Endothelial cell of umbilical vein (primary cell): ENCODE measurements at regions not wholly inside any gene's neighbourhood (a gene's known extent, or its start where the extent isn't known, plus 50 kb on each side); places are given as distances from the start of the nearest gene placed in this dataset.

Experiments used
- BruUV-seq: library from RNA; stranded (reverse); fragments of 400-500 nt; replicated peaks from 2 replicates; lab custom pipeline; 2021; lab: Mats Ljungman, UMichigan
- CTCF ChIA-PET: fragments of 300-600, 350-600 bp; sonication (Branson Sonifier 250); formaldehyde crosslinking; loops from one replicate; lab custom pipeline; 2021; ENCODE audit warnings: antibody characterized with exemption, inconsistent platforms; lab: Charles Lee
- POLR2A ChIA-PET: fragments of 300-600, 350-600 bp; sonication (Branson Sonifier 250); formaldehyde crosslinking; loops from one replicate; lab custom pipeline; 2021; ENCODE audit warnings: antibody characterized with exemption, inconsistent platforms; lab: Charles Lee
- DNase-seq: peaks from one replicate; pipeline ENCODE4 v3.0.0-alpha.2; 2011; ENCODE audit warnings: low read depth, low spot score
- FAIRE-seq: peaks from 2 replicates; lab custom pipeline; 2011; peaks lifted over from hg19 to GRCh38; lab: Jason Lieb, UNC
- H2AFZ ChIP-seq: 2 replicates; pipeline ENCODE4 v1.6.0; 2012; ENCODE audit warnings: low read depth, low read length, control low read depth, inconsistent platforms
- H3K27ac ChIP-seq: 2 replicates; pipeline ENCODE4 v1.5.1; 2011; ENCODE audit warnings: low read depth, mild to moderate bottlenecking, control low read depth, low read length, moderate library complexity; ENCODE audit not compliant: insufficient read depth
- H3K27me3 ChIP-seq, 2 experiments: 2 replicates each; pipeline versions ENCODE4 v1.6.0 to v1.6.1; 2011; ENCODE audit warnings: low read length in 2 of 2, mixed read lengths in 1 of 2; ENCODE audit not compliant: control insufficient read depth in 2 of 2, insufficient read depth in 2 of 2
- H3K36me3 ChIP-seq, 2 experiments: 2 replicates in 1 of 2; 3 replicates in 1 of 2; pipeline ENCODE4 v1.5.1; 2011; ENCODE audit warnings: low read length in 2 of 2, mild to moderate bottlenecking in 1 of 2, moderate library complexity in 1 of 2; ENCODE audit not compliant: control insufficient read depth in 2 of 2, insufficient read depth in 2 of 2; ENCODE audit errors: extremely low read depth in 1 of 2
- H3K4me1 ChIP-seq: 3 replicates; pipeline ENCODE4 v1.5.1; 2011; ENCODE audit warnings: mild to moderate bottlenecking, low read length; ENCODE audit not compliant: control insufficient read depth, insufficient read depth; ENCODE audit errors: extremely low read depth
- H3K4me2 ChIP-seq: 2 replicates; pipeline ENCODE4 v1.6.1; 2011; ENCODE audit warnings: low read length, control low read depth, mixed read lengths; ENCODE audit not compliant: insufficient read depth
- H3K4me3 ChIP-seq, 3 experiments: fragments of 200-600 bp in 1 of 3; sonication (generic), shearing (Covaris generic) in 1 of 3; replicated peaks in 1 of 3; 2 replicates each; pipeline ENCODE4 v1.5.1; 2011 to 2016; ENCODE audit warnings: control low read depth in 3 of 3, low read length in 3 of 3, mild to moderate bottlenecking in 2 of 3, inconsistent platforms in 1 of 3, low read depth in 1 of 3, moderate library complexity in 1 of 3; ENCODE audit not compliant: insufficient read depth in 1 of 3
- H3K79me2 ChIP-seq: 2 replicates; pipeline ENCODE4 v1.6.0; 2012; ENCODE audit warnings: low read length, inconsistent platforms; ENCODE audit not compliant: control insufficient read depth, insufficient read depth
- H3K9ac ChIP-seq: replicated peaks from 2 replicates; pipeline ENCODE3; 2011; ENCODE audit warnings: low read length, control low read depth; ENCODE audit not compliant: insufficient read depth; ENCODE audit errors: extremely low read depth
- H3K9me1 ChIP-seq: replicated peaks from 3 replicates; pipeline ENCODE4 v1.6.0; 2011; ENCODE audit warnings: mild to moderate bottlenecking, low read length; ENCODE audit not compliant: control insufficient read depth, insufficient read depth; ENCODE audit errors: extremely low read depth
- H3K9me3 ChIP-seq: replicated peaks from 2 replicates; pipeline ENCODE4 v1.5.1; 2012; ENCODE audit warnings: low read length, inconsistent platforms; ENCODE audit not compliant: control insufficient read depth, insufficient read depth
- H4K20me1 ChIP-seq: replicated peaks from 2 replicates; pipeline ENCODE3; 2011; ENCODE audit warnings: mild to moderate bottlenecking, low read length; ENCODE audit not compliant: control insufficient read depth, insufficient read depth; ENCODE audit errors: extremely low read depth
- EZH2 ChIP-seq: IDR thresholded peaks from 2 replicates; pipeline ENCODE4 v1.6.1; 2012; ENCODE audit warnings: borderline replicate concordance, low read depth, mild to moderate bottlenecking, moderate library complexity, low read length, inconsistent platforms; ENCODE audit not compliant: severe bottlenecking
- FOS ChIP-seq: IDR thresholded peaks from 2 replicates; pipeline ENCODE4 v1.6.1; 2011; ENCODE audit warnings: mild to moderate bottlenecking, low read length, moderate library complexity, borderline replicate concordance; ENCODE audit not compliant: insufficient read depth
- GATA2 ChIP-seq: IDR thresholded peaks from 2 replicates; pipeline ENCODE4 v1.7.0; 2011; ENCODE audit warnings: low read depth, mild to moderate bottlenecking, moderate library complexity, mixed read lengths, low read length; ENCODE audit not compliant: insufficient read length, insufficient read depth
- JUN ChIP-seq: IDR thresholded peaks from 2 replicates; pipeline ENCODE4 v1.6.1; 2011; ENCODE audit warnings: borderline replicate concordance, low read depth; ENCODE audit not compliant: insufficient read length, insufficient read depth
- MYC ChIP-seq: IDR thresholded peaks from one replicate; pipeline ENCODE4 v1.6.1; 2011; ENCODE audit warnings: mild to moderate bottlenecking, low read depth, low read length
- POLR2A ChIP-seq: IDR thresholded peaks from 2 replicates; pipeline ENCODE4 v1.6.1; 2012; ENCODE audit warnings: low read depth, mild to moderate bottlenecking, control low read depth, low read length
- POLR2AphosphoS5 ChIP-seq: IDR thresholded peaks from 2 replicates; pipeline ENCODE4 v1.6.1; 2012; ENCODE audit warnings: low read depth, mild to moderate bottlenecking, control low read depth, low read length, moderate library complexity; ENCODE audit not compliant: insufficient read depth
- dilution Hi-C: fragments of 300-500 bp; cut with MboI; formaldehyde crosslinking; loops from one replicate; pipeline ENCODE4 v1.15.0; 2019; ENCODE audit warnings: low sequenced_read_pairs; ENCODE audit not compliant: extremely low pct_ligation_motif_present
- intact Hi-C: fragments of 100-400 bp; cut with micrococcal nuclease; formaldehyde crosslinking; loops from one replicate; pipeline ENCODE4 v1.10.0; 2022
- TF ChIP-seq, protein P1 (sequence below): IDR thresholded peaks from 2 replicates; pipeline ENCODE4 v1.6.1; 2011; ENCODE audit not compliant: insufficient read depth, insufficient read length
- TF ChIP-seq, protein P2 (sequence below), 2 donors: IDR thresholded peaks; 1 replicate in 1 of 2; 2 replicates in 1 of 2; pipeline ENCODE4 v1.5.1; 2011; ENCODE audit warnings: low read length in 2 of 2, mild to moderate bottlenecking in 2 of 2, moderate library complexity in 2 of 2, control low read depth in 1 of 2, inconsistent platforms in 1 of 2, low read depth in 1 of 2; ENCODE audit not compliant: insufficient read depth in 1 of 2; ENCODE audit errors: extremely low read depth in 1 of 2

DNA sequence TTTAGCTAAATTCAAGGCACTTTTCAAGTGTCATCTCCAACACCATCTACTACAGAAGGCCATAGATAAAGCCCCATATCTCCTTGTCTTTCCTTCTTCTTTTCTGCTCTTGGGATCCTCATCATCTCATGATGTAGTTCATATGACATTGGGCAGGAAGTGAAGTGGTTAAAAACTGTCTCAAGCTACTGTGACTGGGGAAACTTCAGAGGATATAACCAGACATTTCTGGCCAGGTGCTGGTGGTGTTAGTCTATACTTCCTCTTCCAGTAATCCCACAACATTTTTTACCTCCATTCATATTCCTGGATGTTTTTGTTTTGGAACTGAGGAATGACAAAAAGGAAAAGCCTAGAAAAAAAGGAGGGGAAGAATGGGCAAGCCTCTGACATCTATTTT lies 188.7 kb downstream of the LURAP1L start:
- no peak for FAIRE-seq
- H3K36me3 ChIP-seq, result no peaks in the 10 kb centered on the region
- intact Hi-C loops, result no loop called here

GRCh38 chr9:12964271-12964670 lies 189.5 kb downstream of the LURAP1L start:
- no peaks in the 10 kb centered on the region for H4K20me1 ChIP-seq
- no peak overlapping the region for H2AFZ ChIP-seq
- no peak overlapping the region for H3K9ac ChIP-seq
- FAIRE-seq, result no peak
- dilution Hi-C loops (no loop called here), intact Hi-C loops (no loop called here)
- TF ChIP-seq POLR2AphosphoS5 (no peak), EZH2 (no peak), GATA2 (no peak), JUN (no peak), POLR2A (no peak), MYC (no peak)
- TF ChIP-seq, protein P1, sequence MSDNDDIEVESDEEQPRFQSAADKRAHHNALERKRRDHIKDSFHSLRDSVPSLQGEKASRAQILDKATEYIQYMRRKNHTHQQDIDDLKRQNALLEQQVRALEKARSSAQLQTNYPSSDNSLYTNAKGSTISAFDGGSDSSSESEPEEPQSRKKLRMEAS, result no peak
- TF ChIP-seq, protein P2, sequence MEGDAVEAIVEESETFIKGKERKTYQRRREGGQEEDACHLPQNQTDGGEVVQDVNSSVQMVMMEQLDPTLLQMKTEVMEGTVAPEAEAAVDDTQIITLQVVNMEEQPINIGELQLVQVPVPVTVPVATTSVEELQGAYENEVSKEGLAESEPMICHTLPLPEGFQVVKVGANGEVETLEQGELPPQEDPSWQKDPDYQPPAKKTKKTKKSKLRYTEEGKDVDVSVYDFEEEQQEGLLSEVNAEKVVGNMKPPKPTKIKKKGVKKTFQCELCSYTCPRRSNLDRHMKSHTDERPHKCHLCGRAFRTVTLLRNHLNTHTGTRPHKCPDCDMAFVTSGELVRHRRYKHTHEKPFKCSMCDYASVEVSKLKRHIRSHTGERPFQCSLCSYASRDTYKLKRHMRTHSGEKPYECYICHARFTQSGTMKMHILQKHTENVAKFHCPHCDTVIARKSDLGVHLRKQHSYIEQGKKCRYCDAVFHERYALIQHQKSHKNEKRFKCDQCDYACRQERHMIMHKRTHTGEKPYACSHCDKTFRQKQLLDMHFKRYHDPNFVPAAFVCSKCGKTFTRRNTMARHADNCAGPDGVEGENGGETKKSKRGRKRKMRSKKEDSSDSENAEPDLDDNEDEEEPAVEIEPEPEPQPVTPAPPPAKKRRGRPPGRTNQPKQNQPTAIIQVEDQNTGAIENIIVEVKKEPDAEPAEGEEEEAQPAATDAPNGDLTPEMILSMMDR (IDR thresholded peaks at IDR 0.05; ENCODE audit: extremely low read depth in 1 of 2, insufficient read depth in 1 of 2, low read depth in 1 of 2, low read length in 2 of 2), result no peak
- POLR2A ChIA-PET, result no interaction called here
- no peaks in the 10 kb centered on the region for H3K4me1 ChIP-seq
- no peak overlapping the region for H3K4me2 ChIP-seq
- no peaks in the 10 kb centered on the region for H3K79me2 ChIP-seq
- no peaks in the 10 kb centered on the region for H3K36me3 ChIP-seq
- DNase-seq, result no peak
- BruUV-seq, result no TSS peak
- H3K9me3 ChIP-seq, result no peaks in the 10 kb centered on the region
- CTCF ChIA-PET, result no interaction called here
- H3K27ac ChIP-seq, result no peak overlapping the region
- no peak overlapping the region for H3K4me3 ChIP-seq
- H3K27me3 ChIP-seq, result no peaks in the 10 kb centered on the region
- no peaks in the 10 kb centered on the region for H3K9me1 ChIP-seq

More for the DNA sequence above, 188.7 kb downstream of the LURAP1L start:
- H3K4me2 ChIP-seq, result no peak overlapping the region
- no peak overlapping the region for H2AFZ ChIP-seq
- H3K27me3 ChIP-seq, result no peaks in the 10 kb centered on the region
- H3K79me2 ChIP-seq, result no peaks in the 10 kb centered on the region
- dilution Hi-C loops, result no loop called here
- H3K4me3 ChIP-seq, result no peak overlapping the region
- H3K9me1 ChIP-seq, result no peaks in the 10 kb centered on the region
- no peak overlapping the region for H3K27ac ChIP-seq
- CTCF ChIA-PET, result no interaction called here
- TF ChIP-seq GATA2 (no peak), POLR2AphosphoS5 (no peak), MYC (no peak), POLR2A (no peak), EZH2 (no peak), FOS (no peak), JUN (no peak)
- TF ChIP-seq, protein P2 (IDR thresholded peaks at IDR 0.05; ENCODE audit: extremely low read depth in 1 of 2, insufficient read depth in 1 of 2, low read depth in 1 of 2, low read length in 2 of 2), result no peak
- H3K4me1 ChIP-seq, result no peaks in the 10 kb centered on the region
- POLR2A ChIA-PET, result no interaction called here
- no TSS peak for BruUV-seq
- H3K9me3 ChIP-seq, result no peaks in the 10 kb centered on the region
- no peak for DNase-seq
- H4K20me1 ChIP-seq, result no peaks in the 10 kb centered on the region
- no peak overlapping the region for H3K9ac ChIP-seq
